ENCODE measurements at regions not wholly inside any gene's neighbourhood (a gene's known extent, or its start where the extent isn't known, plus 50 kb on each side); places are given as distances from the start of the nearest gene placed in this dataset.
"Not testable (repeated sequence)": the region's sequence is repeated elsewhere in the genome, so short reads cannot be mapped to it uniquely, and the experiment has no call there.

DNA sequence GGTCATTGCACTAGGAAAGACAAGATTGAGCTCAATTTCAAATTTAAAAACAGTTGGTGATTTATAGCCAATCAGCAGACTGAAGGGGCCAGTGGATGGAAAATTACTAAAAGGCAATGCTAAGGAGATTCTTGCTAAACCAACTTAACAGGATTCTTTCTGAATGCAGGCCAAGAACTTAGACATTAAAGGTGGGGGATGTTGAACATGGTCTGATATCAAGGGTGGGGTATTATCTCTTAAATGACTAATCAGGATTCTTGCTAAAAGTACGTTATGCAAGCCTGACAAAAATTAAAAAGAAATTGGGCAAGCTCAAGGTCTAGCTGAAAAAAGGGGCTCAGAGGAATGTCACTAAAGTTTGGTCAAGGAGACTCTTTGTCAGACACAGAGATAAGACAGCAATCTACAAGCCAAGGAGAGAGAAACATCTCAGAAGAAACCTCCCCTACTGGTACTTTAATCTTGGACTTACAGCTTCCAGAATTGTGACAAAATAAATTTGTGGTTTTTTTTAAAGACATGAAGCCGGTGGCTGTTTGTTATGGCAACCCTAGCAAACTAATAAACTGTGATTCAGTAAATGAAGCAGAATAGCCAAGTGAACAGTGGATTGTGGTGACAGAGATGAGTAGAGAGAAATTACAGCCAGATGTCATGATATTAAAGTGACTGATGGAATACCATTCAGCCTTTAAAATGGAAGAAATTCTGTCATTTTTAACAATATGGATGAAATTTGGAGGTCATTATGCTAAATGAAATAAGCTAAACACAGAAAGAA is 120.3 kb upstream of the KLHL4 start:
- TF ChIP-seq, protein P1, sequence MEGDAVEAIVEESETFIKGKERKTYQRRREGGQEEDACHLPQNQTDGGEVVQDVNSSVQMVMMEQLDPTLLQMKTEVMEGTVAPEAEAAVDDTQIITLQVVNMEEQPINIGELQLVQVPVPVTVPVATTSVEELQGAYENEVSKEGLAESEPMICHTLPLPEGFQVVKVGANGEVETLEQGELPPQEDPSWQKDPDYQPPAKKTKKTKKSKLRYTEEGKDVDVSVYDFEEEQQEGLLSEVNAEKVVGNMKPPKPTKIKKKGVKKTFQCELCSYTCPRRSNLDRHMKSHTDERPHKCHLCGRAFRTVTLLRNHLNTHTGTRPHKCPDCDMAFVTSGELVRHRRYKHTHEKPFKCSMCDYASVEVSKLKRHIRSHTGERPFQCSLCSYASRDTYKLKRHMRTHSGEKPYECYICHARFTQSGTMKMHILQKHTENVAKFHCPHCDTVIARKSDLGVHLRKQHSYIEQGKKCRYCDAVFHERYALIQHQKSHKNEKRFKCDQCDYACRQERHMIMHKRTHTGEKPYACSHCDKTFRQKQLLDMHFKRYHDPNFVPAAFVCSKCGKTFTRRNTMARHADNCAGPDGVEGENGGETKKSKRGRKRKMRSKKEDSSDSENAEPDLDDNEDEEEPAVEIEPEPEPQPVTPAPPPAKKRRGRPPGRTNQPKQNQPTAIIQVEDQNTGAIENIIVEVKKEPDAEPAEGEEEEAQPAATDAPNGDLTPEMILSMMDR (conservative IDR thresholded peaks at IDR 0.05) = no peak
- no peak overlapping the region for H3K27ac ChIP-seq

- TF ChIP-seq, protein P1 (conservative IDR thresholded peaks at IDR 0.05) = no peak
Measured at GRCh38 chrX:87402256-87402655, 115.3 kb upstream of the KLHL4 start.

DNA sequence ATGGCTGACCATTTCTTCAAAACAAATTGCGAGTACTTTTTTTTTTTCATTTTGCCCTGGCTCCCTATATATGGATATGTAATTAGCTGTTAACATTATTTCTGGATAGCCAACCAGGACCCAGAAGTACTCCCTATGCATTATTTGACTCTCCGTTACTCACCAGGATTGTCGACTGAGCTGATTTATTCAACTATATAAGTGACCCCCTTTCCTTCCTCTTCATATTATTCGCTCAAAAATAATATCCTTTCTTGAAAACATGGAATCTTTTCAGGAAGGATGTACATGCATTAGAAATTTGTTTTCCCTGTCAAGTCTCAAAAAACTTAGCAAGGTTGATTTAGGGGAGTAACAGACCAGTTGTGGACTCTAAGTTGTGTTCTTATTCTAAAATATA is 114.1 kb upstream of the KLHL4 start:
- TF ChIP-seq, protein P1 (conservative IDR thresholded peaks at IDR 0.05) = no peak

More at GRCh38 chrX:87402256-87402655, 115.3 kb upstream of the KLHL4 start:
- H3K27ac ChIP-seq = no peak overlapping the region

DNA sequence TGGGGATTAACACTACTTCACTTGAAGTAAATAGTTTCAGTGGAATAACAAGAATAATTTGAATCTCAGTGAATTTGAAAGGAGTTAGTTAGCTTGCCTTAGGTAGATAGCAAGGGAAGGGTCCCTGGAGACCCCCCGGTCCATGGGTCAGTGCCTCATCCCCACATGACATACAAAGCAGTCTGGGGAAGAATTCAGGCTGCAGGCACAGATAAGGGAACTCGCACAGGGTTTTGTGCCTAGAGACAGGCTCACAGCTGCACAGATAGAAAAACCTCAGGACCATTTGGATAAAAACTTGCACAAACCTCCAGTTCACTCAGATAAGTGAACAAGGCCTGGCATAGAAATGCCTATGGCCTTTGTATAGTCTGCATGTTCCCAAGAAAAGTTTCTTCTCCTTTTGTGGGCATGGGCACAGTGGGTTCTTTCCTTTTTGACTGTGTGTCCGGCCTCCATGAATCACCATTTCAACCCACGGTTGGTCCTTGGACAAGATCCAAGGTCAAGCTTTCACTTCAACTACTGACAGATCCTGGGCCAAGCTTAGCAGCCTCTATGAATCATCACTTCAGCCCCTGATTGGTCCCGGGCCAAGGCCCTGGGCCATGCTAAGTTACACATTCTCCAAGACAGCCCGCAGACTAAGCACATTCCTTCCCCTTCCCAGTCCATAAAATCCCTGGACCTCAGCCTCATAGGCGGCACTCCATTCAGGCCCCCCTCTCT is 108.3 kb upstream of the KLHL4 start:
- no peak overlapping the region for H3K27ac ChIP-seq
- TF ChIP-seq, protein P1 (conservative IDR thresholded peaks at IDR 0.05) = no peak

More for the DNA sequence above, 114.1 kb upstream of the KLHL4 start:
- no peak overlapping the region for H3K27ac ChIP-seq

GRCh38 chrX:87425618-87426017 is 92.0 kb upstream of the KLHL4 start:
- no peak overlapping the region for H3K27ac ChIP-seq
- TF ChIP-seq, protein P1 (conservative IDR thresholded peaks at IDR 0.05) = no peak

GRCh38 chrX:87434618-87435017 is 83.0 kb upstream of the KLHL4 start:
- no peak overlapping the region for H3K27ac ChIP-seq
- TF ChIP-seq, protein P1 (conservative IDR thresholded peaks at IDR 0.05) = no peak

GRCh38 chrX:87448613-87449012 is 69.0 kb upstream of the KLHL4 start:
- H3K27ac ChIP-seq = not testable (repeated sequence)

GRCh38 chrX:87465757-87466156 is 51.8 kb upstream of the KLHL4 start:
- not testable (repeated sequence) for H3K27ac ChIP-seq
